GM19468 (cell line): ENCODE measurements at regions not wholly inside any gene's neighbourhood (a gene's known extent, or its start where the extent isn't known, plus 50 kb on each side); places are given as distances from the start of the nearest gene placed in this dataset.

Experiments
- ATAC-seq: cut with Tn5 transposase; IDR thresholded peaks from one replicate; pipeline ENCODE4 v1.9.1; 2021; ENCODE audit warnings: mild to moderate bottlenecking, moderate library complexity, moderate number of reproducible peaks; ENCODE audit not compliant: unreplicated experiment; ENCODE audit errors: extremely low read depth

DNA sequence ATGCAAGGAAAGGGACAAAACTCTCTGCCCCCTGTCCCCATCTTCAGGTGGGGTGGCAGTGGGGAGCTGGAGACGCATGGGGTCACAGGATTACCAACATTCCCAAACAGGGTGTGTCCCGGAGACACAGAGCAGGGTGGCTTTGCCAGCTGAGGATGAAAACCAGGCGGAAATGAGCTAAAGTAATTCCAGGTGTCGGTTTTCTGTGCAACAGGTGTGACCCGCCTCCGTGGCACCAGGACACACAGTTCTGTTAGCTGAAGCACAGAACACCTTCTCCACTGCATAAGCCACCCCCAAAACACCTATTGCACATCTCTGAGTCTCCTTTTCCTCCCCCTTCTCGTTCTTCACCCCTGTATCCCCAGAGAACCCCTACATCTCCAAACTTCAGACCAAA lies 122.7 kb upstream of the GLI2 start:
- ATAC-seq = no peak

GRCh38 chr2:120613742-120614571 lies 121.7 kb upstream of the GLI2 start:
- no peak for ATAC-seq

DNA sequence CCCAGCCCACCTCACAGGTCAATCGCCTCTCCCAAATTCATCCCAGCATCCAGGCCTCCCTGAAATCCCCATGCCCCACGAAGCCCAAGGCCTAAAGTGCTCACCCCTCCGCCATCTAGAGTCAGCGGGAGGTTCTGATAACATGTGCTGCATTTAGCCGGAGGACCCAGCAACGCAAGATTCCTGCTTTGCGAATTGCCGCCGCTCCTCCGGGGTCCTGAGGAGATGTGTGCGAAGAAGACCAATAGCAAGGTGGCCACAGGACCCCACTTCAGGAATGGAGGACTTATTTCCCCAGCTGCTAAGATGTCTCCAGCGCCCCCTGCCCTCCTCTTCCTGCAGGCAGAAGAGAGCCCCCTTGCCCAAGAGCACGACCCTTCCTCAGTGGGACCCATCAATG lies 120.8 kb upstream of the GLI2 start:
- no peak for ATAC-seq

DNA sequence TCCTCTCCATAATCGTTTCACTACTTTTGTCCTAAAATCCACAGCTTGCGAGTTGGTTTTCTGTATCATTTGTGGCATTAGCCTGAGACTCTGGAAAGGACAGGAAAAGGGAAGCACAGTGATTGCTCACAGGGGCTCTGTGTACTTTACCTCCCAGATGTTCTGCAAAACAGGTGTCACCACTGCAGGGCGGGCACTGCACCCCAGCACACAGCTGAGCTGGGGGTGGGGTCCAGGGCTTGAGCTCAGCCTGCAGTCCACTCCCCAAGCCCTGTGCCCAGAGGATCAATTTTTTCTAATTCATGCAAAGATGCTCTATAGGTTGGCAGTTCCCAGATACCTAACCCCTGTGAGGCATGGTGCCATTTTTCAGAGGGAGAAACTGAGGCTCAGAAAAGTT lies 119.4 kb upstream of the GLI2 start:
- ATAC-seq = no peak

GRCh38 chr2:120617055-120617454 lies 118.6 kb upstream of the GLI2 start:
- ATAC-seq = no peak

- no peak for ATAC-seq
Measured at GRCh38 chr2:120618830-120619229, 116.8 kb upstream of the GLI2 start.

DNA sequence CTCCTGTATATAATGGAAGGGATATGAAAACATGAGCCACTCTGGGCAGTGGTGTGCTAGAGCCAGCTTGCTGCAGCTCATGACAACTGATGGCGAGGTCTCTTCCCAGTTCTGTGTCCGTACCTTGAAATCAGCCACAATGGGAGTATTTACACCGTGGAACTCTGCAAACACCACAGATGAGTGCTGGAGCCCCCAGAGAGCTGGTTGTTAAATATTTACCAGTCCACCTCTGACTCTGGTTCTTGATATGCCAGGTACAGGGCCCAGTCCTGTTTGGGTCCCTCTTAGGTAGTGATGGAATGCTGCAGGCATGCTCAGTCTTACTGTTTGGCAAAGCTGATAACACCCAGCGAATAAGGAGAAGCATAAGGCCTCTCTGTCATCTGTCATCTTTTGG lies 116.1 kb upstream of the GLI2 start:
- no peak for ATAC-seq

- no peak for ATAC-seq
Measured at GRCh38 chr2:120620025-120620793, 115.5 kb upstream of the GLI2 start.

GRCh38 chr2:120622159-120622869 lies 113.4 kb upstream of the GLI2 start:
- no peak for ATAC-seq

- no peak for ATAC-seq
Measured at GRCh38 chr2:120622886-120623753, 112.5 kb upstream of the GLI2 start.

DNA sequence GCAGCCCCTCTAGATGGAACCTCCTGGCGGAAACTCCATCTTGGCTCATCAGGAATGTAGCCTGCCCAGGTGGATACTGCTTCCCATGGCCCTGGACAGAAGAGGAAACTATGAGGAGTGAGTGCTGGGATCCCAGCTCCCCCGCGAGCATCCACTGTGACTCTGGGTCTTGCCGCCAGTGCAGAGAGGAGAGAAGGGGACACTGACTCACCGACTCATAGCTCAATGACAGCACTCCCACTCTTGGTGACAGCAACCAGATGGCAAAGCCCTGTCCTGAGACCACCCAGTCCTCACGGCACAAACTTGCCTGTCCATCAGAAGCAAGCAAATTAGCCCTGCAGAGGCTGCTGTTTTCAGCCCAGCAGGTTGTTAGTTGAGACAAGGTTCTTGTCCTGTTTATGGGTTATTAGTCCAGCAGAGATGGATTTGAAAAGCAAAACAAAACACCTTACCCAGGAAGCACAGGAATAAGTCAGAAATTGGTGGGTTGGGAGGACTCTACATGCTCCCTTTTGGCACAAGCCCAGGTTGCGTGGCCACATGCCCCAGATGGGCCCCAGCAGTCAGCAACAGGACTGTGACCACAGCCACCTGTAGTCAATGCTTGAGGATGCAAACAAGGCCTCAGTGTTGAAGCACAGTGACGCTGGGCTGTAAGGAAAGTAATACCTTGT lies 111.5 kb upstream of the GLI2 start:
- ATAC-seq = no peak

DNA sequence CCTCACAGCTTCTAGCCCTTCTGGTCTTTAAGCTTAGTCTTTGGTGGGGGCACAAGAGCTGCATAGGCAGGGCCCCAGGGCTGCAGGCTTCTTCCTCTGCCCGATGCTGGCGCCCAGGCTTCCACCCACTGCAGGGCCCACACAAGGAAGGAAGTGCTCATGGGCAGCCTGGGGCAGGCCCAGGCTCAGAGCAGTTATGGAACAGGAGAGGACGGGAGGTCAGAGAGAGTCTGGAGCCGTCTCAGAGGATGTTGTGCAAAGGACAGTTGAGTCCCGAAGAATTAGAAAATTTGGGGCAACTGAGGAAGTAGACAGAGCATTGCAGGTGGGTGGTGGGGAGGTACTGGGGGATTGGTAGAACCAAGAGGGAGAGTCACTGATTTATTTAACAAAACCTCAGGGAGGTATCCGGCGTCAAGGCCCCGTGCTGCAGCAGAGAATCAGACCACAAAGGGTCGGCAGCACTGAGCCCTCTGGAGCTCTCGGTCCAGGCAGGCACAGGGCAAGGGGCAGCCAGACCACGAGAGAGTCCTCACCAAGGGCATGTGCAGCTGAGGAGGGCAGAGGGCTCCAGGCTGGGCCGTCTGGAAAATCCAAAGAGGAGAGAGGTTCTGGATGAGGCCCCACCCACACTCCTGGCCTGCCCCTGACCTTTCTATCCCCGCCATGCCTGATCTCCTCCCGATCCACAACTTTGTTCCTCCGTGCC lies 110.8 kb upstream of the GLI2 start:
- no peak for ATAC-seq

DNA sequence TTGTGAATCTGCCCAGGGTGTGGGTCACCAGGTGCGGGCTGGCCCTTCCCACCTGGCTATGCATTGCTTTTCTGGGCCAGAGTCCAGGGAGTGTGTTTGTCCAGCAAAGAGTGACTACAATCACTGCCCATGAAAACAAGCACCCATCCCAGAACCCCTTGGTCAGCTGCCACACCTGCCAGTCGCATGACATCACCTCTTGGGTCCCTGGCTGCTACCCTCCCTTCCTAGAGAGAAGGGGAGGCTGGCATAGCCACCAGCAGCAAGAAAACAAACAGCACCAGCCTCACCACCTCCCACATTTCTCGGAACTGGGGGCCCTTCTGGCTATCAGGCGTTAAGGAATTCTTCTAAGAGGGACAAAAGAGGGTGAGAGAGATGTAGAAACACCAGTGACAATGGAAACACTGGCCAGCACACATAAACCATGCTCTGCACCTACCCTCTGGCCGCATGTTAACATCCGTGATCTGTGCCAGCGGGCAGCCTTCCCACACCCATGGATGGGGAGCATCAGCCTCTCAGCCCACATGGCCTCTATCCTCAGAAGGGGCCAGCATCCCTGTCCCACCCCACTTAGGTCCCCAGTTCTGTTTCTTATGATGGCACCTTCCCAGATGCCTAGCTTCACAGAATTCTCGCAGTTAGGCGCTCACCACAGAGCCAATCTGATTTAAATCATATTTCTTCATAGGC lies 109.7 kb upstream of the GLI2 start:
- ATAC-seq = no peak

GRCh38 chr2:120626566-120626965 lies 109.1 kb upstream of the GLI2 start:
- ATAC-seq = no peak

DNA sequence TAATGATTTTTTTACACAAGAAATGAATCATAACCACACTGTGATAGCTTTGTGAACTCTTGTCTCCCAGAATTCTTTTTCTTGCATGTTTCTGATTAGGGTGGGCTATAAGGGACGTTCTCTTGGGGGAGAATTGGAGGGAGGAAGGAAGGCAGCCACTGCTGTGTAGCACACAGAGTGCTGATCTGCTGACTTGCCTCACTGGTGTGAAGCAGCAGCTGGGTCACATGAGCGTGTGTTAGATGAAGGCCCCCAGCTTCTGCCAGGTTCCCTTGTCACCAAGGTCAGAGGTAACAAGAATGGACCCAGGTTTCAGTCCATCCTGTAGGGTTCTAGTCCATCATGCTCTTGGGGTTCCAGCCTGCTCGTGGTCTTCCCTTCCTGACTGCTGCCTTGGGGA lies 107.4 kb upstream of the GLI2 start:
- no peak for ATAC-seq

DNA sequence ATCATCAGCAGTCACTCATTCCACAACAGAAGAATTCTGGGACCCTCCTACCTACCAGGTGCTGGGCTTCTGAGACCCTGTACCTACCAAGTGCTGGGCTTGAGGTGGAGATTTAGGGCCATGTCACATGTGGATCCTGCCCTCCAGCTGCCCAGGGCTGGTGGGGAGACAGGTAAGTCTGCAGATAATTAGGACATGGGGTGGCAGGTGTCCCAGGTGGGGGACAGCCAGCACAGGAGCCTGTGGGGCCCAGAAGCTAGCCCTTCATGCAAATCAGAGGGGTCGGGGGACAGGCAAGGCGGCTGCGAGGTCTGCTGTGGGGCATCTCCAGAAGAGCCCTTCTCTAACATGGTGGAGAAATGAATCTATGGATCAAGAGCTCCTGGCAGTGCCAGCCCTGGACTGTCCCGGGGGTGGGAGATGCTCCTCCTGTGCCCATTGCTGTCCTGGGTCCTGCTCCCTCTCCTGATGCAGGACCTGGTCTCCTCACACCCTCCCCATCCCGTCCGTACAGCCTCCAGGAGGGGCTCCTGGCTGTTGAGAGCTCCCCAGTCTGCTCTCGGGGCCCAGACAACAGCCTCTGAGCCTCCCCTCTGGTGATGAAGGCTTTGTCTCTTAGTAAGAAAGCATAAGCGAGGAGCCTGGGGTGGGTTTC lies 106.3 kb upstream of the GLI2 start:
- ATAC-seq = no peak

DNA sequence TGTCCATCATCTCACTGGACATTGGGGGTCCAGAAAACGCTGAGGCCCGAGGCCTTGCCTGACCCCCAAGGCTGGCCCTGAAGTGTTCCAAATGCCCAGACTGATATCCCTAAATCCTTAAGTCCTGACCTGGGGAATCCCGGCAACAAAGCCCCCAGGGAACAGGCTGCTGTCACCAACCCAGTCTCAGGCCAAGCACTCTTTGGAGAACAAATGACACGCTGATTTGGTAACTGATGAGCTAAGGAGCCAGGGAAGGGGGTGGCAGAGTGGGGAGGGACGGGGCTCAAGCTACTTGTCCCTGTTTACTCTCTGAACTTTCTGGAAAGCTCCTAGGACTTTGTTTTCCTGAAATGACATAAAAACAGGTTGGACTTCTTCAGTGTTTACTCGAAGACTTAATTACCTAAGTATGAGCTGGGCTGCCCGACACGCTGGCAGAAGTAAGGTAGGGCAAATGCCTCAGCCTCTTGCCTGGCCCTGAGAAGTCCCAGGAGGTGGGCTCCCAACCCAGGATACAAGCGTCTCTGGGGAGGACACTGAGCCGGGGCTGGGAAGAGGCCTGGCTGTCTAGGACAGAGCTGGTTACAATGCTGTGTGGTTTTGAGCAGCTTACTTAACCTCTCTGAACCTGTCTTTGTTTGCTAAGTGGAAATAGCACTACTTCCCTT lies 105.5 kb upstream of the GLI2 start:
- ATAC-seq = no peak
